GM18873 (cell line): ENCODE measurements at regions not wholly inside any gene's neighbourhood (a gene's known extent, or its start where the extent isn't known, plus 50 kb on each side); places are given as distances from the start of the nearest gene placed in this dataset.

Experiments used
- ATAC-seq: cut with Tn5 transposase; IDR thresholded peaks from one replicate; pipeline ENCODE4 v1.9.1; 2021; ENCODE audit warnings: mild to moderate bottlenecking, moderate library complexity, moderate number of reproducible peaks; ENCODE audit not compliant: unreplicated experiment, low FRiP score

- no peak for ATAC-seq
Measured at GRCh38 chr9:82531795-82532194, 531.1 kb downstream of the RASEF start.

- no peak for ATAC-seq
Measured at GRCh38 chr9:82532504-82533180, 530.3 kb downstream of the RASEF start.

GRCh38 chr9:82535432-82535998, 527.4 kb downstream of the RASEF start:
- ATAC-seq: no peak

- no peak for ATAC-seq
Measured at GRCh38 chr9:82538634-82539033, 524.3 kb downstream of the RASEF start.

- ATAC-seq: no peak
Measured at GRCh38 chr9:82539146-82539545, 523.8 kb downstream of the RASEF start.

GRCh38 chr9:82539856-82540579, 522.9 kb downstream of the RASEF start:
- no peak for ATAC-seq

GRCh38 chr9:82543726-82544125, 519.2 kb downstream of the RASEF start:
- no peak for ATAC-seq

- no peak for ATAC-seq
Measured at GRCh38 chr9:82546136-82546535, 516.8 kb downstream of the RASEF start.

GRCh38 chr9:82547995-82548394, 514.9 kb downstream of the RASEF start:
- no peak for ATAC-seq

GRCh38 chr9:82549174-82549821, 513.6 kb downstream of the RASEF start:
- ATAC-seq: no peak

- no peak for ATAC-seq
Measured at GRCh38 chr9:82552784-82553183, 510.2 kb downstream of the RASEF start.

- ATAC-seq: no peak
Measured at GRCh38 chr9:82553654-82554366, 509.1 kb downstream of the RASEF start.

- no peak for ATAC-seq
Measured at GRCh38 chr9:82554381-82554780, 508.6 kb downstream of the RASEF start.

GRCh38 chr9:82555031-82555430, 507.9 kb downstream of the RASEF start:
- no peak for ATAC-seq

- ATAC-seq: no peak
Measured at GRCh38 chr9:82555431-82556051, 507.4 kb downstream of the RASEF start.

- ATAC-seq: no peak
Measured at GRCh38 chr9:82558346-82558745, 504.6 kb downstream of the RASEF start.

- ATAC-seq: no peak
Measured at GRCh38 chr9:82558855-82559630, 503.9 kb downstream of the RASEF start.

GRCh38 chr9:82560036-82560435, 502.9 kb downstream of the RASEF start:
- no peak for ATAC-seq

GRCh38 chr9:82560457-82560904, 502.5 kb downstream of the RASEF start:
- ATAC-seq: no peak
